HL-60 (cell line): ENCODE measurements at regions not wholly inside any gene's neighbourhood (a gene's known extent, or its start where the extent isn't known, plus 50 kb on each side); places are given as distances from the start of the nearest gene placed in this dataset.
"Not testable (repeated sequence)": the region's sequence is repeated elsewhere in the genome, so short reads cannot be mapped to it uniquely, and the experiment has no call there.

Source experiments
- CTCF ChIP-seq: IDR thresholded peaks from one replicate; pipeline ENCODE4 v1.5.1; 2011; ENCODE audit warnings: low read length, control low read depth, inconsistent platforms; ENCODE audit not compliant: insufficient read depth
- GABPA ChIP-seq: IDR thresholded peaks from 2 replicates; pipeline ENCODE4 v1.6.1; 2012; ENCODE audit warnings: low read depth
- POLR2AphosphoS5 ChIP-seq: IDR thresholded peaks from 2 replicates; pipeline ENCODE4 v1.6.1; 2012; ENCODE audit warnings: low read depth

- not testable (repeated sequence) for TF ChIP-seq CTCF, POLR2AphosphoS5, GABPA
These were observed 642.2 kb downstream of the DOK5 start for GRCh38 chr20:55117577-55117976.
